AG10803 (cell line): ENCODE measurements at regions not wholly inside any gene's neighbourhood (a gene's known extent, or its start where the extent isn't known, plus 50 kb on each side); places are given as distances from the start of the nearest gene placed in this dataset.

Experiments used
- DNase-seq: peaks from one replicate; pipeline ENCODE4 v3.0.0; 2010; ENCODE audit warnings: low read depth
- H3K4me3 ChIP-seq: 2 replicates; pipeline ENCODE4 v1.5.1; 2011; ENCODE audit warnings: mild to moderate bottlenecking, low read length, control low read depth
- TF ChIP-seq, protein P1 (sequence below): conservative IDR thresholded peaks from 2 replicates; pipeline ENCODE4 v1.5.1; 2011; ENCODE audit warnings: mild to moderate bottlenecking, low read length, control low read depth, inconsistent platforms

DNA sequence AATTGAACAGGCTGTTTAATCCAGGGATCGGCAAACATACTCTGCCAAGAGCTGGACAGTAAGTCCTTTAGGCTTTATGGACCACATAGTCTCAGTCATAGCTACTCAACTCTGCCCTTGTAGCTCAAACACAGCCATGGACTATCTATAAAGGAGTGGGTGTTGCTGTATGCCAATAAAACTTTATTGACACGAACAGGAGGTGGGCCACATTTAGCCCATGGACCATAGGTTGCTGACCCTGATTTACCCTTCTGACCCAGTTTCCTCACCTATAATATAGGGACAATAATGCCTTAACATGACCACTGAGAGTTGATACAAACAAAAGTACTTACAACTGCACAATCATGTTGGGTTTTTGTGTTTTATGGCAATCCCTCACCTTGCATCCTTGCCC lies 257.0 kb upstream of the SDK2 start:
- DNase-seq: no peak
- TF ChIP-seq, protein P1, sequence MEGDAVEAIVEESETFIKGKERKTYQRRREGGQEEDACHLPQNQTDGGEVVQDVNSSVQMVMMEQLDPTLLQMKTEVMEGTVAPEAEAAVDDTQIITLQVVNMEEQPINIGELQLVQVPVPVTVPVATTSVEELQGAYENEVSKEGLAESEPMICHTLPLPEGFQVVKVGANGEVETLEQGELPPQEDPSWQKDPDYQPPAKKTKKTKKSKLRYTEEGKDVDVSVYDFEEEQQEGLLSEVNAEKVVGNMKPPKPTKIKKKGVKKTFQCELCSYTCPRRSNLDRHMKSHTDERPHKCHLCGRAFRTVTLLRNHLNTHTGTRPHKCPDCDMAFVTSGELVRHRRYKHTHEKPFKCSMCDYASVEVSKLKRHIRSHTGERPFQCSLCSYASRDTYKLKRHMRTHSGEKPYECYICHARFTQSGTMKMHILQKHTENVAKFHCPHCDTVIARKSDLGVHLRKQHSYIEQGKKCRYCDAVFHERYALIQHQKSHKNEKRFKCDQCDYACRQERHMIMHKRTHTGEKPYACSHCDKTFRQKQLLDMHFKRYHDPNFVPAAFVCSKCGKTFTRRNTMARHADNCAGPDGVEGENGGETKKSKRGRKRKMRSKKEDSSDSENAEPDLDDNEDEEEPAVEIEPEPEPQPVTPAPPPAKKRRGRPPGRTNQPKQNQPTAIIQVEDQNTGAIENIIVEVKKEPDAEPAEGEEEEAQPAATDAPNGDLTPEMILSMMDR: no peak
- no peak overlapping the region for H3K4me3 ChIP-seq

DNA sequence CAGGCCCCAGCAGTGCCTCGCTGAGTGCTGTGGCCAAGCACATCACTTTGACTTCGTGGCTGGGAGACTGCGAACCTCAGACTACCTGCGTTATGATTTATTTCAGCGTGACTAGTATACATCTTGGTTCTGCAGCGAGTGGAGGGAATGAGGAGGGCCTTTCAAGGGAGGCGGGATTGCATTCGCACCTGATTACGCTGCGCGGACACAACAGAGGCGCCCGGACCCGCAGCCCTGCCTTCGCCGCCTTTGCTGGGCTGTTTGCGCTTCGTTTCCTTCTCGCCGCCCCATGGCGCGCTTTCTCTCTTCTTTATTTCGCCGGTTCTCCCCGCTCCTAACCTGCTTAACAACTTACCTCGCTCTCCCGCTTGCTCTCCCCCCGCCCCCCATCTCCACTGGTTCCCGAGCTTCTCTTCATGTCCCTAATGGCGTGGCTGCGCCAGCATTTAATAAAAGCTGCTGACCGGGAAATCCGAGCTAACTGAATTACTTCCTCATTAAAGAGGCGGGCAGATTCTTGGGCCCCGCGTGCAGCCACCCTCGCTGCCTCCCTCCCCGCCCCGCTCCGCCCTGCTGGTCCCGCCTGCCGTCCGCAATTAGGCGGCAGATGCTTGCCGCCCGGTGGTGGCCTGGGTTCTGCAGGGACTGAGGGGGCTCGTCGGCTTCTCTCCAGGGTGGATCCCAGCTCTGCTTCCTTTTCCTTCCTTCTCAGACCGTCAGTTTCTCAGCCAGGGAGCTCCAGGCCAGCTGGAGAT lies 257.6 kb upstream of the SDK2 start:
- no peak for DNase-seq
- no peak overlapping the region; the same call in 1 of the 2 replicates for H3K4me3 ChIP-seq

DNA sequence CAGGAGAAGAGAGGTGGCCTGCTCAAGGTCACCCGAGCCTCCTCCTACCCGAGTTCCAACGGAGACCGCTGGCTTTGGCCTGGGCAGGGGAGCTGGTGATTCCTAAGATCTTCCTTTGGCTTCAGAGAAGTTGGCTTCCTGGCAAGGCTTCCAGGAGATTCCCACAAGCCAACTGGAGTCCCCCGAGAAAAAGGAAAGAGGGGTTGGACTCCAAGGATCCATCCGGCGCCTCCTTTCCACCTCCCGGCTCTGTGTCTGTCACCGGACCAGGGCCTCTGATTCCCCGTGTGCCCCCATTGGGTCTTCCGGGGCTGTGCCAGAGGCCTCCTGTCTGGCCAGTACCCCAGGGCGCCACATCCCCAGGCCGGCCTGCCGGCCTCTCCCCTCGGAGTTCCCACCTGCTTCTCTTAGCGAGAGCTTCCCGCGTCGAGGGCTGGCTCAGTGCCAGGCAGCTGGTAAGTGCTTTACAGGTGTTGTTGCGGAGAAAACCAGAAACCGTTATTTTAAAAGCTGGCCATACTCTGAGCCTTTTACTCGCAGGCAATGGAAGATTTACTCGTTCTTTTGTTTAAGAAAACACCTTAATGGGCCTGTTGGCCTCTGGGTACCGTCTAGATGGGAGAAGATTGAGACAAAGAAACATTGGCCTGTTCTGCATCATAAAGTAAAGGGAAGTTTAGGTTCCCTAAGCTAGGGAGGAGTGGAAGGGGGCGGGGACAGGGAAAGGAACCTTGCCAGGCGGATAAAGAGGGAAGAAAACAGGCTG lies 258.4 kb upstream of the SDK2 start:
- TF ChIP-seq, protein P1: no peak
- DNase-seq: no peak
- H3K4me3 ChIP-seq: no peak overlapping the region

More for the DNA sequence above, 257.6 kb upstream of the SDK2 start:
- TF ChIP-seq, protein P1: no peak

DNA sequence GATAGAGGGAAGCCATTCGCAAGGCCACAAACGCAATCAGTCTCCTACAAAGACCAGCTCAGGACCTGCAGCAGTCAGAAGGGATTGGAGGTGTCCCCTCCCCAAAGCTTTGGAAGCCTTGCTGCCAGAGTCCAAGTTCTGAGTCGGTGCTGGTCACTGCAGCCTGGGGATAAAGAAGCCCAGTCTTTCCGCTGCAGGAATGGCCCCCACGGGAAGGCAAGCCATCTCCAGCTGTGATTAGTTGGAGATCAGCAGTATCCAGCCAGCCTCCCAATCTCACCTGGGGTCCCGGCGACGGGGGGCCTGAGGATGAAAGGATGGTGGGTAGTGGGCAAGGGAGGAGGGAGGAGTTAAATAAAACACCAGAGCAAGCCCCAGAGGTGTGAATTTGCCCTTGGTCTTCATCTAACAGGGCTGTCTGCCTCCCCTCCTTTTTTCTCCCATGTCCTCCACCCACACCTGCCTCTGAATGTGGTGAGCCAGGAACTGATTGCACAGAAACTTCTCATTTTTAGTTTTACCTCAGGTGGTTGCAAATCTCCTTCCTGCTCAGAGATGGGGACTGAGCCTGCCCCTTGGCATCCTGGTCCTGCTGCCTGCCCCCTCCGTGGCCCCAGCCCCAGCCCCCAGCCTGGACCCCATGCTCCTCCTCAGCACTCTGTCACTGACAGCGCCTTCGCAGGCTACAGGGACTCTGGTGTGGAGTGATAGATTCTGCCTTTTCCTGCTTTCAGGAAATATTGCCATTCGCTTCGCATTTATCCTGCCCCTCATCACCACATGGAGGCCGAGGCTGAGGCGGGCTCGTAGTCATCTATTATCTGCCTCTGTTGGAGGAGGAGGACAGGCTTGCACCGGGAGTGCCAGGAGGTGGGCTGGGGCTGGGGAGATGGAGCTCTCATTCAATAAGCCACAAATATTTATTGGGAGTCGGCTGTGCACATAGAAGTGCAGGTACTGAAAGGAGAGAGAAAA lies 262.9 kb upstream of the SDK2 start:
- no peak overlapping the region for H3K4me3 ChIP-seq
- DNase-seq: no peak
- TF ChIP-seq, protein P1: no peak

GRCh38 chr17:73909186-73909585 lies 264.9 kb upstream of the SDK2 start:
- no peak for DNase-seq
- H3K4me3 ChIP-seq: no peak overlapping the region
- TF ChIP-seq, protein P1: no peak

DNA sequence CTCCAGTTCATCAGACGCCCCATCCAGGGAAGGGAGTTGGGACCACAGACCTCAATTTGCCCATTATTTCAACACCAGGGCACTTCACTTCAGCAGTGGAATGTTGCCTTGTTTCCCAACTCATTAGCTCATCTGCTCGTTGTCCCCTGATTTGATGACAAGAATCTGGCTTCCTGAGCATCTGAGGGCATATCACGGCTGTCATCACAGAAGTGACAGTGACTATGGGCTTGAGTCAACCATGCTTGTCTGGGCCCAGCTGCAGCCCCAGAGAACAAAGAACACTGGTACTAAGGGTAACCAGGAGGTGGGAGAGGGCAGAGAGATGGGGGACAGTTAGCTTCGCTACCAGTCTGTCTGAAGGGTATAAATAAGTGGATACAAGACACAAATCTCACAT lies 266.0 kb upstream of the SDK2 start:
- H3K4me3 ChIP-seq: no peak overlapping the region
- DNase-seq: no peak
- TF ChIP-seq, protein P1: no peak
